T-helper 1 cell treated with Interleukin-12 subunit alpha and Interleukin-12 subunit beta and Interleukin-4 antibody, amounts not matched to agents 30 μg/mL and 1 μg/mL, for 36 hours (primary cell): ENCODE measurements at regions not wholly inside any gene's neighbourhood (a gene's known extent, or its start where the extent isn't known, plus 50 kb on each side); places are given as distances from the start of the nearest gene placed in this dataset.

ENCODE experiments used
- H3K27ac Mint-ChIP-seq: one replicate; pipeline ENCODE4 v1.8.0; 2021; ENCODE audit warnings: mild to moderate bottlenecking, mixed read lengths
- H3K27me3 Mint-ChIP-seq: one replicate; pipeline ENCODE4 v1.8.0; 2021; ENCODE audit warnings: low read depth, mixed read lengths
- H3K36me3 Mint-ChIP-seq: one replicate; pipeline ENCODE4 v1.8.0; 2021; ENCODE audit warnings: low read depth, mixed read lengths
- H3K4me1 Mint-ChIP-seq: one replicate; pipeline ENCODE4 v1.8.0; 2021; ENCODE audit warnings: low read depth, mixed read lengths
- H3K4me3 Mint-ChIP-seq: one replicate; pipeline ENCODE4 v1.8.0; 2021; ENCODE audit warnings: mild to moderate bottlenecking, moderate library complexity, mixed read lengths
- H3K9me3 Mint-ChIP-seq: one replicate; pipeline ENCODE4 v1.8.0; 2021; ENCODE audit warnings: mixed read lengths

GRCh38 chr5:171646102-171647042 lies 139.2 kb upstream of the SMIM23 start:
- Mint-ChIP-seq H3K27me3 (peaks cover 10% of the 10 kb centered on the region), H3K4me1 (no peaks in the 10 kb centered on the region), H3K4me3 (no peak overlapping the region), H3K36me3 (no peaks in the 10 kb centered on the region), H3K27ac (no peak overlapping the region), H3K9me3 (no peaks in the 10 kb centered on the region)

- Mint-ChIP-seq H3K27ac (no peak overlapping the region), H3K36me3 (no peaks in the 10 kb centered on the region), H3K27me3 (peaks cover 10% of the 10 kb centered on the region), H3K4me3 (no peak overlapping the region), H3K9me3 (no peaks in the 10 kb centered on the region), H3K4me1 (no peaks in the 10 kb centered on the region)
These were observed 138.3 kb upstream of the SMIM23 start for GRCh38 chr5:171647043-171647903.

- H3K27me3 Mint-ChIP-seq, result peaks cover 10% of the 10 kb centered on the region
- H3K36me3 Mint-ChIP-seq, result no peaks in the 10 kb centered on the region
- no peaks in the 10 kb centered on the region for H3K9me3 Mint-ChIP-seq
- H3K27ac Mint-ChIP-seq, result no peak overlapping the region
- H3K4me3 Mint-ChIP-seq, result no peak overlapping the region
- no peaks in the 10 kb centered on the region for H3K4me1 Mint-ChIP-seq
These were observed 137.7 kb upstream of the SMIM23 start for GRCh38 chr5:171647904-171648260.

- H3K27me3 Mint-ChIP-seq, result peaks cover 9% of the 10 kb centered on the region
- H3K9me3 Mint-ChIP-seq, result no peaks in the 10 kb centered on the region
- H3K4me3 Mint-ChIP-seq, result no peak overlapping the region
- no peak overlapping the region for H3K27ac Mint-ChIP-seq
- no peaks in the 10 kb centered on the region for H3K36me3 Mint-ChIP-seq
- no peaks in the 10 kb centered on the region for H3K4me1 Mint-ChIP-seq
These were observed 137.1 kb upstream of the SMIM23 start for GRCh38 chr5:171648279-171649074.

- Mint-ChIP-seq H3K9me3 (no peaks in the 10 kb centered on the region), H3K27ac (no peak overlapping the region), H3K4me1 (no peaks in the 10 kb centered on the region), H3K36me3 (no peaks in the 10 kb centered on the region), H3K27me3 (peaks cover 3% of the 10 kb centered on the region), H3K4me3 (no peak overlapping the region)
These were observed 136.6 kb upstream of the SMIM23 start for GRCh38 chr5:171649075-171649401.

- Mint-ChIP-seq H3K4me1 (no peaks in the 10 kb centered on the region), H3K36me3 (no peaks in the 10 kb centered on the region)
These were observed 135.0 kb upstream of the SMIM23 start for GRCh38 chr5:171650597-171650996.

GRCh38 chr5:171651102-171651501 lies 134.5 kb upstream of the SMIM23 start:
- H3K4me3 Mint-ChIP-seq, result no peak overlapping the region
- H3K9me3 Mint-ChIP-seq, result no peaks in the 10 kb centered on the region
- no peaks in the 10 kb centered on the region for H3K36me3 Mint-ChIP-seq
- H3K27me3 Mint-ChIP-seq, result no peaks in the 10 kb centered on the region
- H3K27ac Mint-ChIP-seq, result no peak overlapping the region
- H3K4me1 Mint-ChIP-seq, result no peaks in the 10 kb centered on the region

More at GRCh38 chr5:171650597-171650996, 135.0 kb upstream of the SMIM23 start:
- H3K27me3 Mint-ChIP-seq, result no peaks in the 10 kb centered on the region
- no peak overlapping the region for H3K27ac Mint-ChIP-seq
- no peak overlapping the region for H3K4me3 Mint-ChIP-seq
- no peaks in the 10 kb centered on the region for H3K9me3 Mint-ChIP-seq

- Mint-ChIP-seq H3K9me3 (no peaks in the 10 kb centered on the region), H3K27ac (no peak overlapping the region), H3K27me3 (no peaks in the 10 kb centered on the region), H3K36me3 (no peaks in the 10 kb centered on the region), H3K4me1 (no peaks in the 10 kb centered on the region), H3K4me3 (no peak overlapping the region)
These were observed 130.7 kb upstream of the SMIM23 start for GRCh38 chr5:171654881-171655280.

GRCh38 chr5:171657473-171657872 lies 128.1 kb upstream of the SMIM23 start:
- Mint-ChIP-seq H3K4me3 (no peak overlapping the region), H3K36me3 (no peaks in the 10 kb centered on the region), H3K9me3 (no peaks in the 10 kb centered on the region), H3K27me3 (no peaks in the 10 kb centered on the region), H3K27ac (no peak overlapping the region), H3K4me1 (no peaks in the 10 kb centered on the region)

- Mint-ChIP-seq H3K4me1 (no peaks in the 10 kb centered on the region), H3K9me3 (no peaks in the 10 kb centered on the region), H3K36me3 (no peaks in the 10 kb centered on the region), H3K27ac (no peak overlapping the region), H3K4me3 (no peak overlapping the region), H3K27me3 (no peaks in the 10 kb centered on the region)
These were observed 125.7 kb upstream of the SMIM23 start for GRCh38 chr5:171659896-171660295.

- Mint-ChIP-seq H3K4me1 (no peaks in the 10 kb centered on the region), H3K9me3 (no peaks in the 10 kb centered on the region), H3K27me3 (no peaks in the 10 kb centered on the region), H3K36me3 (no peaks in the 10 kb centered on the region), H3K4me3 (no peak overlapping the region), H3K27ac (no peak overlapping the region)
These were observed 125.2 kb upstream of the SMIM23 start for GRCh38 chr5:171660434-171660833.

- no peaks in the 10 kb centered on the region for H3K36me3 Mint-ChIP-seq
- no peaks in the 10 kb centered on the region for H3K4me1 Mint-ChIP-seq
- no peaks in the 10 kb centered on the region for H3K9me3 Mint-ChIP-seq
- no peak overlapping the region for H3K4me3 Mint-ChIP-seq
- no peaks in the 10 kb centered on the region for H3K27me3 Mint-ChIP-seq
- H3K27ac Mint-ChIP-seq, result no peak overlapping the region
These were observed 124.5 kb upstream of the SMIM23 start for GRCh38 chr5:171661143-171661542.

- Mint-ChIP-seq H3K27me3 (no peaks in the 10 kb centered on the region), H3K9me3 (no peaks in the 10 kb centered on the region), H3K27ac (no peak overlapping the region), H3K36me3 (no peaks in the 10 kb centered on the region), H3K4me1 (no peaks in the 10 kb centered on the region), H3K4me3 (no peak overlapping the region)
These were observed 122.1 kb upstream of the SMIM23 start for GRCh38 chr5:171663311-171664085.

- Mint-ChIP-seq H3K36me3 (no peaks in the 10 kb centered on the region), H3K27ac (no peak overlapping the region), H3K27me3 (no peaks in the 10 kb centered on the region), H3K9me3 (no peaks in the 10 kb centered on the region), H3K4me1 (no peaks in the 10 kb centered on the region), H3K4me3 (no peak overlapping the region)
These were observed 121.1 kb upstream of the SMIM23 start for GRCh38 chr5:171664489-171664888.
